ENCODE measurements at regions not wholly inside any gene's neighbourhood (a gene's known extent, or its start where the extent isn't known, plus 50 kb on each side); places are given as distances from the start of the nearest gene placed in this dataset.

DNA sequence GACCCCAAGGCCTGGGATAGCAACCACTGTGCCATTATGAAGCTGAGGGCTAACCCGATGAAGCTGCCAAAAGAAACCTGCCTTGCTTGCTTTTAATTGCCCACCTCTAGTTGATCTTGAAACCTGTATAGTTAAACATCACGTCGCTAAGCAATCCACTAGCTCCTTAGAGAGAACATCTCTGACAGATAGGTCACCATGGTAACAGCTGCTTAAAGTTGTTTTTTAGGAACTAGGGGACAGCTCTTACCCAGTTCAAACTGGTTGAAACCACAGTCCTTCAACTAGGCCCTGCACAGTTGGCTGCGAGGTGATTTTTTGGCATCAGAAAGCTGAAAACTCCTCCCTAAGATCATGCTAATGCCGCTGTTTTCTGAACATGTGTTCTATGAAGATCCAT, 135.7 kb downstream of the EBLN2 start:
- TF ChIP-seq, protein P1, sequence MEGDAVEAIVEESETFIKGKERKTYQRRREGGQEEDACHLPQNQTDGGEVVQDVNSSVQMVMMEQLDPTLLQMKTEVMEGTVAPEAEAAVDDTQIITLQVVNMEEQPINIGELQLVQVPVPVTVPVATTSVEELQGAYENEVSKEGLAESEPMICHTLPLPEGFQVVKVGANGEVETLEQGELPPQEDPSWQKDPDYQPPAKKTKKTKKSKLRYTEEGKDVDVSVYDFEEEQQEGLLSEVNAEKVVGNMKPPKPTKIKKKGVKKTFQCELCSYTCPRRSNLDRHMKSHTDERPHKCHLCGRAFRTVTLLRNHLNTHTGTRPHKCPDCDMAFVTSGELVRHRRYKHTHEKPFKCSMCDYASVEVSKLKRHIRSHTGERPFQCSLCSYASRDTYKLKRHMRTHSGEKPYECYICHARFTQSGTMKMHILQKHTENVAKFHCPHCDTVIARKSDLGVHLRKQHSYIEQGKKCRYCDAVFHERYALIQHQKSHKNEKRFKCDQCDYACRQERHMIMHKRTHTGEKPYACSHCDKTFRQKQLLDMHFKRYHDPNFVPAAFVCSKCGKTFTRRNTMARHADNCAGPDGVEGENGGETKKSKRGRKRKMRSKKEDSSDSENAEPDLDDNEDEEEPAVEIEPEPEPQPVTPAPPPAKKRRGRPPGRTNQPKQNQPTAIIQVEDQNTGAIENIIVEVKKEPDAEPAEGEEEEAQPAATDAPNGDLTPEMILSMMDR (IDR thresholded peaks at IDR 0.05), result no peak
- no peak for TF ChIP-seq EP300 (IDR thresholded peaks at IDR 0.05)

Data from ovary (tissue), 3 donors.